ENCODE measurements at regions not wholly inside any gene's neighbourhood (a gene's known extent, or its start where the extent isn't known, plus 50 kb on each side); places are given as distances from the start of the nearest gene placed in this dataset.
A peak's percentile ranks its signal among the peaks of the same experiment; 100 is the strongest.

- H3K36me3 ChIP-seq (ENCODE audit: control insufficient read depth, insufficient read depth, low read length) = no peaks in the 10 kb centered on the region
- no peak for TF ChIP-seq CTCF (IDR thresholded peaks at IDR 0.05; ENCODE audit: insufficient read depth, low read length, poor library complexity, severe bottlenecking)
- no peak overlapping the region for H3K4me3 ChIP-seq (ENCODE audit: low read depth, low read length)
- no peaks in the 10 kb centered on the region for H3K27me3 ChIP-seq (ENCODE audit: control insufficient read depth, insufficient read depth, low read length)
- no peak for DNase-seq (ENCODE audit: low read depth)
Measured at GRCh38 chr2:18368008-18368407, 192.4 kb downstream of the RDH14 start.

DNA sequence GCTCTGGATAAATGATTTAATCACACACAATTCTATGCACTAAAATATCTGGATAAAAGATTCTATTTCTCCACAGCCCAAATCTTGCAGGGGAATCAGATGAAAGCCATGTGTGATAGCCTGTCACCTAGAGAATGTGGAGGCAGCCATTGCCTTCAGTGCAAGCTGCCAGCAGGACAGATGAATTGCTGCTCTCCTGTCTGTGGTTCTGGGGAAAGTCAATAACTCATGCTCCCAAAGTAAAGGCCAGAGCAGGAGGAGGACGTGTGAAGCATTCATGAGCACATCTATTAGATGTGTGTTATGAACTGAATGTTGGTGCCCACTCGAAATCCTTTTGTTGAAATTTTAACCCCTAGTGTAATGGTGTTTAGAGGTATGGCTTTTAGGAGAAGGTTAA is 195.1 kb downstream of the RDH14 start:
- no peaks in the 10 kb centered on the region for H3K27me3 ChIP-seq (ENCODE audit: control insufficient read depth, insufficient read depth, low read length)
- no peak for DNase-seq (ENCODE audit: low read depth)
- TF ChIP-seq CTCF (IDR thresholded peaks at IDR 0.05; ENCODE audit: insufficient read depth, low read length, poor library complexity, severe bottlenecking) = no peak
- H3K36me3 ChIP-seq (ENCODE audit: control insufficient read depth, insufficient read depth, low read length) = no peaks in the 10 kb centered on the region
- no peak overlapping the region for H3K4me3 ChIP-seq (ENCODE audit: low read depth, low read length)

DNA sequence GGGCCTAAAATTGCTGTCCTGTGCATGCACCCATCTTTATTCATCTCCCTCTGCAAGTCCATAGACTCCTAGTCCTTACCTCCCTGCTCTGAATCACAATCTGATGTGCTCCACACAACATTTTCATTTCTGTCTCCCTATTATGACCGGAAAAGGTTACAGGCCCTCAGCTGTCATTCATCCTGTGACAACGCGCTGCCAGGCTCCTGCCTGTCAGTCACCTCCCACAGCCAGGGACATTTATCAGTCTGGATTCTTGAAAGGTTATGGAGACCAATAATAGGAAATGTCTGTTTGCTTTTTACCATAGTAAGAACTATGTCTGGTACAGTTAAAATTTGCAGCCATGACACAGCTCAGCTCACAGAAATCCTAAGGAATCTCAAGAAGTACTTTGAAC is 197.1 kb downstream of the RDH14 start:
- DNase-seq (ENCODE audit: low read depth) = no peak
- TF ChIP-seq CTCF (IDR thresholded peaks at IDR 0.05; ENCODE audit: insufficient read depth, low read length, poor library complexity, severe bottlenecking) = no peak
- Histone ChIP-seq H3K4me3 (ENCODE audit: low read depth, low read length) (no peak overlapping the region), H3K36me3 (ENCODE audit: control insufficient read depth, insufficient read depth, low read length) (no peaks in the 10 kb centered on the region), H3K27me3 (ENCODE audit: control insufficient read depth, insufficient read depth, low read length) (no peaks in the 10 kb centered on the region)

DNA sequence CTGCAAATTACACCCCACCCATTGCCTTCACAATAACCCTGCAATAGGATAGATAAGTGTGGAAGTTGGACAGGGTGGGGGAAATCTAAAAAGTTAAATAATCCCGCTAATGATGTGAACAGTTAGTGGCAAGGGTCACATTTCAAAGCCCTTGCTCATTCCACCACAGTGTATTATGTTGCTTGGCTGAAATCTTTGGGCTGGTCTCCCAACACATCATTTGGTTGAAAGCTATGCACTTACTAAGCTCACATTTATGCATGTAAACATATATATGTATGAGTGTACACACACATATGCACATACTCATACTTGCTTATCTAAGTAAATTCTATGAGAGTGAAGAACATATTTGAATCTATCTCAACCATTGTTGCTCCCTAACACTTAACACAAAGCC is 197.8 kb downstream of the RDH14 start:
- TF ChIP-seq CTCF (IDR thresholded peaks at IDR 0.05; ENCODE audit: insufficient read depth, low read length, poor library complexity, severe bottlenecking) = no peak
- H3K36me3 ChIP-seq (ENCODE audit: control insufficient read depth, insufficient read depth, low read length) = no peaks in the 10 kb centered on the region
- no peak for DNase-seq (ENCODE audit: low read depth)
- H3K4me3 ChIP-seq (ENCODE audit: low read depth, low read length) = no peak overlapping the region
- H3K27me3 ChIP-seq (ENCODE audit: control insufficient read depth, insufficient read depth, low read length) = no peaks in the 10 kb centered on the region

DNA sequence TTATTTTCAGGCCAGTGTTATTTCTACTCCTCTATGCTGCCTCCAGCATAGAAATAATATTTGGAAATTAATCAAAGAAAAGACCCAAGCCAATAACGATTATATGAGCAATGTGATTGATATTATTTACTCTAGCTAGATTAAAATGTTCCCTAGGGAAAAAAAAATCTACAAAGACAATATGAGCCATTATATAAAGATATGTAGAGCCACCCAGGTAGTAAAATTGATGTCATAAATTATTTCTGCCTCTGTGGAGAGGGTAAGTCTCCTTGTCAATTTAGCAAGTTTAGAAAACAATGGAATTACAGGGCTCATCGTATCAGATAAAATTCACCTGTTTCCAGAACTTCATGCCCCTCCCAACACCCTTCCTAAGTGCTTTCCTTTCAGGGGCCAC is 202.9 kb downstream of the RDH14 start:
- no peaks in the 10 kb centered on the region for H3K27me3 ChIP-seq (ENCODE audit: control insufficient read depth, insufficient read depth, low read length)
- H3K4me3 ChIP-seq (ENCODE audit: low read depth, low read length) = no peak overlapping the region
- H3K36me3 ChIP-seq (ENCODE audit: control insufficient read depth, insufficient read depth, low read length) = no peaks in the 10 kb centered on the region
- DNase-seq (ENCODE audit: low read depth) = no peak
- no peak for TF ChIP-seq CTCF (IDR thresholded peaks at IDR 0.05; ENCODE audit: insufficient read depth, low read length, poor library complexity, severe bottlenecking)

- Histone ChIP-seq H3K4me3 (ENCODE audit: low read depth, low read length) (no peak overlapping the region), H3K36me3 (ENCODE audit: control insufficient read depth, insufficient read depth, low read length) (no peaks in the 10 kb centered on the region), H3K27me3 (ENCODE audit: control insufficient read depth, insufficient read depth, low read length) (no peaks in the 10 kb centered on the region)
- peak; percentile 23 for DNase-seq (ENCODE audit: low read depth)
- no peak for TF ChIP-seq CTCF (IDR thresholded peaks at IDR 0.05; ENCODE audit: insufficient read depth, low read length, poor library complexity, severe bottlenecking)
Measured at GRCh38 chr2:18356676-18357075, 203.8 kb downstream of the RDH14 start.
